Stimulated activated CD8-positive, alpha-beta memory T cell treated with anti-CD3 and anti-CD28 coated beads, Interleukin-12 subunit alpha, Interleukin-12 subunit beta, amount 100 ng/mL, for 24 hours (primary cell): ENCODE measurements at regions not wholly inside any gene's neighbourhood (a gene's known extent, or its start where the extent isn't known, plus 50 kb on each side); places are given as distances from the start of the nearest gene placed in this dataset.

ENCODE experiments used
- DNase-seq: peaks from one replicate; pipeline ENCODE4 v3.0.0-alpha.2; 2020; ENCODE audit errors: extremely low read depth

DNA sequence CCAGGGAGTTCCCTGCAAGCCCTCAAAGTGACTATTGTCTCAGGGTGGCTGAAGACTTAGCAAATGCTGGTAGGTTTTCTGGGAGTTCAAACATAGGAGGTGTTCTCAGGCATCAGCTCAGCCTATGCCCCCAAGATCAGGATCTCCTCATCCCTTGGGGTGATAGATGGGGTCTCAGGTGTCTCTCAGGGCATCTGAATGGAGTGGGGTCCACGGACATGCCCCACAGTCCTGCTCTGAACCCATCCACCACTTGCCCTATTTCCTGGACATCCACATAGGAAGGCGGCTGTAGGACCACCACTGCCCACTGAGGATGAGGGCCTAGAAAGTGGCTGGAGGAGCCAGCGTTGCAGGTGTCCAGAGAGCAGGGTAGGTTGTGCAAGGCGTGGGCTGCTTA lies 287.0 kb upstream of the CXCR4 start:
- no peak for DNase-seq

DNA sequence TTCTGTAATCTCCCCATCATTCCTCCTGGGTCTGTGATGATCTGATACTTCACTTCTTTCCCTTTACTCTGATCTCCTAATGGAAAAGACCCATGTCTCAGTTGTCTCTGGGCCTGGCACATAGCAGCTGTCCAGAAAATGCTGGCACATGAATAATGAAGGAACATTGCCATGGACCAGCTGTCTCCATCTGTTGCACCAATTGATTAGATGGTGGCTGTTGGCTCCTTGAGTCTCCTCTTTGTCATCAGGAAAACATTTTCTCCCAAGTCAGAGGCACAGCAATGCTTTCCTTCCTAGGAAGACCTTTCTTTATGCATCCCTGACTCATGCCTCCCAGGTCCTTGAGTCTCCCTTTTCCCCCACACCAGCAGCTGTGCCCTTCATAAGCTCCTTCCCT lies 286.2 kb upstream of the CXCR4 start:
- DNase-seq: no peak

DNA sequence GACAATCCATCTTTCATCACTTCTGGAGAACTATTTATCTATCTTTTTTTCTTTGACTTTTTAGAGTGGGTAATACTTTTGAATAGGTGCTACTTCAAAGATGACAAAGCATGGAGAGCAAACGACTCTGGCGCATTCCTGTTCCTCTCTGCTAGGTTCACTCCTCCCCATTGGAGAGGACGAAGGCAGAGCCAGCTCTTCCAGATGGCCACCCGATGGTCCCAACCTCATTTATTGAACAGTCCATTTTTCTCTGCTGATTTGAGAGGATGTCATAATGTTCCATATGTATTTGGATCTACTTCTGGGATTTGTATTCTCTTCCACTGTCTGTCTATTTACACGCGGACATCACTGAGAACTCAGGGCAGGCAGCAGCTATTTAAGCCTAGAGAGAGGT lies 284.3 kb upstream of the CXCR4 start:
- no peak for DNase-seq

- no peak for DNase-seq
Measured at GRCh38 chr2:136399667-136400289, 281.8 kb upstream of the CXCR4 start.

DNA sequence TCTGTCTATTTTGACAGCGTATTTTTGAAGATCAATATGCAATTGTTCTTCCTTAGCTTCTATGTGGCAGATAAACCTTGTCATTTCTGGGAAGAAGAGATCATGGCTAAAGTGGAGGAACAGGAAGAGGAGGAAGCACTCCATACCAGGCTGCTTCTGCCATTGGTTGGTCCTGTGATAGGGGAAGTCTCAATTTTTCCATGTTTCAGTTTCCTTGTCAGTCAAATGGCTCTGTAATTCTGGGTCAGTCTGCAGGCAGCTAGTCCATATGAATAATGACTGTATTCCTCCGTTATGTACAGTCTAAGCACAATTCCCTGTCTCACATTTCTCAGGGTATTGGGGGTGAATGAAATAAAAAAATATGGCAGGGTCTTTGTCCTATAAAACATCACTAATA lies 277.6 kb upstream of the CXCR4 start:
- DNase-seq: no peak

- no peak for DNase-seq
Measured at GRCh38 chr2:136394136-136395060, 276.4 kb upstream of the CXCR4 start.

GRCh38 chr2:136393514-136393913 lies 275.6 kb upstream of the CXCR4 start:
- DNase-seq: no peak

GRCh38 chr2:136392897-136393505 lies 275.1 kb upstream of the CXCR4 start:
- DNase-seq: no peak

DNA sequence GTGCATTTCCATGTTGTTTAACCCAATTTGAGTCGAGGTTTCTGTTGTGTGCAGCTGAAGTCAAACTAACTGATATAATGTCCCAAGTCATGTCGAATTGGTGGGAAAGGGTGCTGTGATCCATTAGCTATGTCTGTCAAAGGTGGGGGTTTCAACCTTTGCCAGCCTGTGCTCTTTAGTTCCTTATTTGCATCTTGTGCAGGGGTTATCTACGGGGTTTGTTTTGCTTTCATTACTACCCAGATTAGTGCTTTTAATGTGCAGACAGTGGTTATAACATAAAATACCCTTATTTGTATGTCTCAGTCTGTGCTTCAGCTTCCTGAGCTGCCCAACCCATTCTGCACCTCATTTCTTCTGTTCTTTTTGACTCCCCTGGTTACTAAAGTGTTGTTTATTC lies 271.9 kb upstream of the CXCR4 start:
- DNase-seq: no peak

DNA sequence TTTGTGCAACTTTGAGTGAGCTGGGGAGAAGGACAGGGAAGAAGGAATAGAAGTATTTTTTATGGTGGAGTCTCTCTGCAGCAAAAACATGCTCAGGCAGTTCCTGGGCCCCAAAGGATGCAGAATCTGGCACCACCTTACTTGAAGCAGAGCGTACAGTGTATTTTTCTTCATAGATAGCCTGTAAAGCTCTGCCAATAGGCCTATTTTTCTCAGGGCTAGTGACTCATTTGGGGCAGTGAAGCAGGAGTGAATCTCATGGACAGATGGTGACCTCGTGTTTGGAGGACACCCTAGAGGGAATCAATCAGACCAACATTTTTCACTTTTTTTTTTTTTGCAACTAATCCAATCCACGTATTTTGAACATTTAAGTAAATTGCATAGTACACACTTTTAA lies 268.1 kb upstream of the CXCR4 start:
- no peak for DNase-seq

DNA sequence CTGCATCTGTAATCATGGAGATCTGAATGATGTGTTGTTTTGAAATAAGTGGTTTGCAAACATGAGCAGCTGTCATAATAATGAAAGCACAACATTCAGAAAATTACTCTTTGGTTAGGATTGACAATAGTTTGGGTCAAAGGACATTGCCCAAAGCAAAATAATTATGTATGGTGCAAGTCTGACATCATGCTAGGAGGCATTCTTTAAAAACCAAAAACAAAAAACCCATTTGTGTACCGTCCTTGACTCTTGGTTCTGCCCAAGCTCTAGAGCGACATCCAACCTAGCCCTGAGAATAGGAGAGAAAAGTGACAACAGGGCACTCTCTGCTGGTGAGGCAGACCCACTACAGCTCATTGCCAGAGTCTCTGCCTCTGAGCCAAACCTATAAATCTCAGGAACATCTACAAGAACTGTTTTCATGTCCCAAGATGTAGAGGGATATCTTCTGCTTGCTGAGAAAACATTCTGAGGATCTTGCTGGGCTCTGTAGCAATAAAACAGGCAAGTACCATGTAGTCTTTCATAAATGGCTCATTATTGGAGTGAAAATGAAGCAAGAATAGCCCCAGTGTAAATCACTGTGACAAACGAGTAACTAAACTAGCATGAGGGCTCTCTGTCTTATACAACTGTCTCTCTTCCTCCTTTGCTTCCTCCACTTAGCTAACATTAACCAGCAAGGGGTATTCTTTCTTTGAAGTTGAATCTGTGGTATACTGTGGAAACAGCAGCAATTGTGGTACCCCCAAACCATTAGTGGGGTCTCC lies 266.8 kb upstream of the CXCR4 start:
- DNase-seq: no peak

GRCh38 chr2:136383167-136383566 lies 265.2 kb upstream of the CXCR4 start:
- no peak for DNase-seq

DNA sequence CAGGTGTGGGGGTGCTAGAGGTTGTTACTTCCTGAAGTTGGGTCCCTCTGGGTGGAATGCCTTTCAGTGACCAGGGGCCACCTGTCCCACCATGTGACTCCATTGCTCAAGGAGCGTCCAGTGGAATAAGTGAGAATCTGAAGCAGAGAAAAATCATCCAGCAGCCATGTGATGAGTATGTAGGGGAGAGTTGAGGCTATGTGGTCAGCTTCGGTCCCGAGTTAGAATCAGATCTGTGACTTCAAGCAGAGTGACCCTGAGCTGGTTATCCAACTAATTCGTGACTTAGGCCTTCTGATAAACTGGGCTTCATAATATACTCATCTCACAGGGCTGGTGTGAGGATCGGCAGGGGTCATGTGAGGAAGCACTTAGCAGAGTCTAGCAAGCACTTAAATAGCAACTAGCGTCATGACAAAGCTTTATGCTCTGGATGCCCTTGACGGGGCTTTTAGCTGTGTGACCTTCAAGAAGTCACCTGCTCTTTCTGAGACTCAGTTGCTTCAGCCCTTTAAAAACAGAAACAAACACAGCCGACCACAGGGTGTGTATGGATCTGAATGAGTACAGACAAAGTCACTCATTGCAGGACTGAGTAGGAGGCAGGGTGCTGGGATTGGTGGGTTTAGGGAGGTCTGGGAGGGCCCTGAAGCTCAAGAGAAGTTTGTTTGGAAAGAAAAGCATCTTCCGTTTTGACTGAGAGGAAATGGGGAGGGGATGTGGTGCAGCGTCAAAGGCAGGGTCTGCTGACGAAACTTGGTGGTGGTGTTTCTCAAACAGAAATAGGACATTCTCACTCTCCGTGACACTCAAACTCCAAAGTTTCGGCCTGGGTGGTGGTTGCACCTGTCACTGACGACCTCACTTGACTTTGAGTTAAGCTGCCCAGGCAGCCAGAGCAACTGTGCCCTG lies 264.0 kb upstream of the CXCR4 start:
- DNase-seq: peak; percentile 55

- no peak for DNase-seq
Measured at GRCh38 chr2:136381245-136381644, 263.3 kb upstream of the CXCR4 start.

DNA sequence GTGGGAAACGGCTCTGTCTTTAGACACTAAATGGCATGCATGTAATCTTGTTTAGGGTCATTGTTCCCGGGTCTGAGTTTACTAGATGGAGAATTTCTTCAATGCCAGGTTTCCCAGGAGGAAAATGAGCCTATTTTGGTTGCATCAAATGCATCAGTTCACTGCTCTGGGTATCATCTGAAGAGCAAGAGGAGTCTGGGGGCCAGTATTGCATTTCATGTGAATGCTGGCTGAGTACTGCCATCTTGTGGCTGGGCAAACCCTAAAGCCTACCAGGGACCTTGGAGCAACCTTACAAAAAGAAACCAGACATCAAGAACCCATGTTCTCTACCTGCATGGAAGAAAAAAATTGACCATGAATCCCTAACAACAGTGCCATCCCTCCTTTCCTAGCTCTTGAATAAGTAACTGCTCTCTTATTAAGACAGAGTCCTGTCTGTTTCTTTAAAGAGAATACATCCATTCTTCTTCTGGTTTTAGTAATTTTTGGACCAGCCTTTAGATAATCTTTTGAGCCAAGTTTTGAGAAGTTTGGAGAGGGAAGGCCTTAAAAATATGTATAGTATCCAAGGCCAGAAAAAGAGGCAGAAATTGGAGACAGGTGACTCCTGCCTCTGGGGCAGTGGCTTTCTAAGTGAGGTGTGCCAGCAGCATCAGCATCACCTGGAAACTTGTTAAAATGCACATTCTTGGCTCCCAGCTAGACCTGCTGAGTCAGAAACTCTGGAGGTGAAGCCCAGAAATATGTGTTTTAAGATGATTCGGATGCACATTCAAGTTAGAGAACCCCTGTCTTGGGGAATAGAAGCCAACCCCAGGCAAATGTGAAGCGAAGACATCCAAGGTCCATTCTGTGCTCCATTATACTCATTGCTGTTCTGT lies 261.0 kb upstream of the CXCR4 start:
- peak; percentile 25 for DNase-seq

GRCh38 chr2:136377423-136378382 lies 259.8 kb upstream of the CXCR4 start:
- DNase-seq: no peak

DNA sequence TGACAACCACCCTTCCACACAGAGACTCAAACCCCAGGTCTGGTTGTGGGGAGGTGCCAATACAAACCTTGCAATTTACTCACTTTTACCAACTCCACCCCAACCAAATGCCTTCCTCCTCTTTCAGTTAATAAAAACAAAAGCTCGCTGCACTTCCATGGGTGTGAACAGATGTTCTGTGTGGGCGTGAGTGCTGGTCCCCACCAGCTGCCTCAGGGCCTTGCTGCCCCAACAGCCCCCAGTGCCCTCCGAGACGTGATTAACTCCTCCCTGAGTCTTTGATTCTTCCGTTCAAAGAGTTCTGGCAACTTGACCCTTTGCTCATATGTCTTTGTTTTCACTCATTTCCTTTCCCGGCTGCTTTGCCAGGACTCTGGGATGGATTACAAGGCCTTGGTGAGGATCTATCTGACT lies 258.9 kb upstream of the CXCR4 start:
- no peak for DNase-seq

DNA sequence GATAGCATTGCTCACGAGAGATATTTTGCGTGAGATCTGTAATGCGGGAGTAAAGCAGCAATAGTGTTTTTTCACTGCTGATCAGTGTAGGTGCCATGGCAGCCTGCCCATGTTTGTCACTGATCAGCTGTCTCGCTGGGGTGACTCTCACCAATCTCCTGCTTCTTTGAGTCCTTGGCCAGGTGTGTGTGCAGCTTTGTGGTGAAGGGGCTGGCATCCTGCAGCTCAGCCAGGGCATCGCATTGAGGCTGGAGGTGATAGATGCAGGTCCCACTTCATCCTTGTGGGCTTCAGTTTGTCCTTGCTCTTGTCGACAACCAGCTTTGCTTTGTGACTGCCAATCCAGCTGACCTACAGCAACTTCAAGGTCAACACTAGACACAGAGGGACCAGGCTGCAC lies 258.3 kb upstream of the CXCR4 start:
- no peak for DNase-seq
